Activated gamma-delta T cell treated with Interleukin-2 at 50 U/mL for 16 hours (primary cell): ENCODE measurements at regions not wholly inside any gene's neighbourhood (a gene's known extent, or its start where the extent isn't known, plus 50 kb on each side); places are given as distances from the start of the nearest gene placed in this dataset.

Experiments used
- DNase-seq: peaks from one replicate; pipeline ENCODE4 v3.0.0-alpha.2; 2020

- no peak for DNase-seq
These were observed 135.9 kb upstream of the AGBL1 start for GRCh38 chr15:85943791-85944190.

GRCh38 chr15:85947021-85947420 lies 132.7 kb upstream of the AGBL1 start:
- no peak for DNase-seq

- DNase-seq, result no peak
These were observed 131.7 kb upstream of the AGBL1 start for GRCh38 chr15:85947936-85948335.

GRCh38 chr15:85950101-85950500 lies 129.6 kb upstream of the AGBL1 start:
- no peak for DNase-seq

GRCh38 chr15:85954586-85954985 lies 125.1 kb upstream of the AGBL1 start:
- no peak for DNase-seq

GRCh38 chr15:85955501-85956391 lies 123.9 kb upstream of the AGBL1 start:
- DNase-seq, result no peak

- no peak for DNase-seq
These were observed 123.0 kb upstream of the AGBL1 start for GRCh38 chr15:85956532-85957275.

- no peak for DNase-seq
These were observed 120.1 kb upstream of the AGBL1 start for GRCh38 chr15:85959611-85960010.

- DNase-seq, result no peak
These were observed 119.3 kb upstream of the AGBL1 start for GRCh38 chr15:85960381-85960780.

GRCh38 chr15:85961821-85962220 lies 117.8 kb upstream of the AGBL1 start:
- DNase-seq, result no peak

- no peak for DNase-seq
These were observed 116.4 kb upstream of the AGBL1 start for GRCh38 chr15:85963262-85963760.

GRCh38 chr15:85964471-85964870 lies 115.2 kb upstream of the AGBL1 start:
- DNase-seq, result no peak

- DNase-seq, result no peak
These were observed 112.1 kb upstream of the AGBL1 start for GRCh38 chr15:85967553-85967952.

- no peak for DNase-seq
These were observed 106.7 kb upstream of the AGBL1 start for GRCh38 chr15:85972805-85973540.

- DNase-seq, result no peak
These were observed 105.9 kb upstream of the AGBL1 start for GRCh38 chr15:85973584-85974347.

- DNase-seq, result no peak
These were observed 105.3 kb upstream of the AGBL1 start for GRCh38 chr15:85974348-85974705.

GRCh38 chr15:85974742-85975141 lies 104.9 kb upstream of the AGBL1 start:
- no peak for DNase-seq

GRCh38 chr15:85976102-85976501 lies 103.6 kb upstream of the AGBL1 start:
- DNase-seq, result no peak

GRCh38 chr15:85976986-85977385 lies 102.7 kb upstream of the AGBL1 start:
- no peak for DNase-seq

- DNase-seq, result no peak
These were observed 102.1 kb upstream of the AGBL1 start for GRCh38 chr15:85977586-85977985.

- DNase-seq, result no peak
These were observed 99.7 kb upstream of the AGBL1 start for GRCh38 chr15:85979929-85980328.

GRCh38 chr15:85980946-85981345 lies 98.7 kb upstream of the AGBL1 start:
- no peak for DNase-seq

- no peak for DNase-seq
These were observed 95.4 kb upstream of the AGBL1 start for GRCh38 chr15:85984241-85984640.
